Common myeloid progenitor, CD34-positive (primary cell): ENCODE measurements at regions not wholly inside any gene's neighbourhood (a gene's known extent, or its start where the extent isn't known, plus 50 kb on each side); places are given as distances from the start of the nearest gene placed in this dataset.

ENCODE experiments used
- CTCF ChIA-PET: fragments of 350-600 bp; sonication (Branson Sonifier 250); formaldehyde crosslinking; loops from one replicate; lab custom pipeline; 2021; ENCODE audit warnings: antibody characterized with exemption; lab: Charles Lee
- POLR2A ChIA-PET: fragments of 350-600 bp; sonication (Branson Sonifier 250); formaldehyde crosslinking; loops from one replicate; lab custom pipeline; 2021; ENCODE audit warnings: antibody characterized with exemption; lab: Charles Lee
- DNase-seq, 3 donors: peaks; one replicate each; pipeline versions ENCODE4 v3.0.0 to v3.0.0-alpha.2; 2013
- H3K27ac ChIP-seq, 2 experiments: 1 replicate in 1 of 2; 2 replicates in 1 of 2; pipeline ENCODE4 v1.7.0; 2013; ENCODE audit warnings: inconsistent platforms in 2 of 2, low read length in 2 of 2, mild to moderate bottlenecking in 2 of 2, low read depth in 1 of 2, moderate library complexity in 1 of 2; ENCODE audit not compliant: severe bottlenecking in 2 of 2, insufficient read depth in 1 of 2, poor library complexity in 1 of 2
- H3K27me3 ChIP-seq, 5 experiments: replicated peaks in 2 of 5; 1 replicate in 3 of 5; 2 replicates in 2 of 5; pipeline versions ENCODE4 v1.6.1 to v1.7.0; 2013; ENCODE audit warnings: low read length in 4 of 5, mild to moderate bottlenecking in 2 of 5, moderate library complexity in 2 of 5, inconsistent platforms in 1 of 5; ENCODE audit not compliant: insufficient read depth in 5 of 5, control insufficient read depth in 4 of 5
- H3K36me3 ChIP-seq, 4 experiments: 1 replicate in 2 of 4; 2 replicates in 2 of 4; pipeline versions ENCODE4 v1.6.1 to v1.7.0; 2013; ENCODE audit warnings: low read length in 3 of 4, control low read depth in 1 of 4, mild to moderate bottlenecking in 1 of 4; ENCODE audit not compliant: control insufficient read depth in 4 of 4, insufficient read depth in 4 of 4
- H3K4me1 ChIP-seq, 4 experiments: 1 replicate in 3 of 4; 2 replicates in 1 of 4; pipeline versions ENCODE4 v1.6.1 to v1.7.1; 2013; ENCODE audit warnings: low read length in 3 of 4, mild to moderate bottlenecking in 3 of 4, control low read depth in 1 of 4, inconsistent platforms in 1 of 4, moderate library complexity in 1 of 4; ENCODE audit not compliant: control insufficient read depth in 4 of 4, insufficient read depth in 4 of 4; ENCODE audit errors: control extremely low read depth in 1 of 4
- H3K4me3 ChIP-seq, 7 experiments: 1 replicate in 4 of 7; 2 replicates in 3 of 7; pipeline versions ENCODE4 v1.5.1 to v1.7.0; 2013; ENCODE audit warnings: mild to moderate bottlenecking in 7 of 7, low read length in 6 of 7, moderate library complexity in 6 of 7, inconsistent platforms in 2 of 7, low read depth in 2 of 7, control low read depth in 1 of 7; ENCODE audit not compliant: insufficient read depth in 4 of 7, control insufficient read depth in 1 of 7; ENCODE audit errors: extremely low read depth in 1 of 7
- H3K9me3 ChIP-seq, 5 experiments: 1 replicate in 4 of 5; 2 replicates in 1 of 5; pipeline versions ENCODE4 v1.6.1 to v1.7.1; 2013; ENCODE audit warnings: low read length in 4 of 5, mild to moderate bottlenecking in 2 of 5, inconsistent platforms in 1 of 5, low read depth in 1 of 5, moderate library complexity in 1 of 5; ENCODE audit not compliant: control insufficient read depth in 4 of 5, insufficient read depth in 2 of 5; ENCODE audit errors: control extremely low read depth in 1 of 5
- WGBS: methylation state at CpG from one replicate; pipeline ENCODE4 v1.1.5; 2013; ENCODE audit not compliant: insufficient coverage; 5-methylcytosine and 5-hydroxymethylcytosine counted together

DNA sequence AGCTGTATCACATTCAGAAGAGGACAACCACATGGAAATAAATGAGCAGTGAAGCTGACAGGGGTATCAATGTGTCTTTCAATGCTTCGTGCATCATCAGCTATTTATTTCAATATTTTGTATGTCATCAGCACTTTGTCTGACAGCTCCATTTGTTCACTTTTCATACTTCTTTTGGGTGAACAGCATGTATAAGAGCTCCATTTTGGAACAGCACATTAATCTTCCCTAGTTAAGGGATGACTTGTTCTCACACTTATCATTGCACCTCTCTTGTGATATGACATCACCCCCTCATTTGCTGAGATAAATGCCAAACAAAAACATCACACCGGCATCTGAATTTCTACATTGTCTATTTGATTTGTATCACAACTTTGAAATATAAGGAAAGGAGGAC is 190.6 kb upstream of the SAMSN1 start:
- peaks cover 0 to 12% (median 7%) of the 10 kb centered on the region in 4 experiments for H3K4me1 ChIP-seq
- H3K27ac ChIP-seq: no peak overlapping the region
- WGBS: 100% methylated on average over 1 of the region's 2 CpGs
- no peaks in the 10 kb centered on the region for H3K9me3 ChIP-seq
- no peak for DNase-seq
- H3K36me3 ChIP-seq: no peaks in the 10 kb centered on the region
- POLR2A ChIA-PET: no interaction called here
- CTCF ChIA-PET: interaction anchor here (1.0 to 2.3 kb wide), 3 partner anchors 8 to 319 kb away, joined by 3 to 7 read pairs (median 4); no protein-coding TSS in a partner anchor
- no peaks in the 10 kb centered on the region for H3K27me3 ChIP-seq
- no peak overlapping the region for H3K4me3 ChIP-seq

GRCh38 chr21:14736162-14736561 is 190.0 kb upstream of the SAMSN1 start:
- no peak for DNase-seq
- no CpG with 5 or more reads among the region's 2 CpGs for WGBS
- H3K36me3 ChIP-seq: no peaks in the 10 kb centered on the region
- H3K27ac ChIP-seq: no peak overlapping the region
- no peak overlapping the region for H3K4me3 ChIP-seq
- CTCF ChIA-PET: interaction anchor here (0.9 to 2.3 kb wide), 3 partner anchors 8 to 332 kb away, joined by 3 to 7 read pairs (median 3); no protein-coding TSS in a partner anchor
- H3K27me3 ChIP-seq: no peaks in the 10 kb centered on the region
- H3K4me1 ChIP-seq: peaks cover 0 to 12% (median 7%) of the 10 kb centered on the region in 4 experiments
- H3K9me3 ChIP-seq: no peaks in the 10 kb centered on the region
- POLR2A ChIA-PET: no interaction called here

- POLR2A ChIA-PET: no interaction called here
- Histone ChIP-seq H3K4me3 (no peak overlapping the region), H3K27ac (no peak overlapping the region), H3K27me3 (no peaks in the 10 kb centered on the region), H3K9me3 (no peaks in the 10 kb centered on the region), H3K4me1 (peaks cover 0 to 12% (median 7%) of the 10 kb centered on the region in 4 experiments), H3K36me3 (no peaks in the 10 kb centered on the region)
- 100% methylated on average over 1 of the region's 2 CpGs for WGBS
- no peak for DNase-seq
- CTCF ChIA-PET: no interaction called here
These were observed 188.7 kb upstream of the SAMSN1 start for GRCh38 chr21:14734833-14735232.

DNA sequence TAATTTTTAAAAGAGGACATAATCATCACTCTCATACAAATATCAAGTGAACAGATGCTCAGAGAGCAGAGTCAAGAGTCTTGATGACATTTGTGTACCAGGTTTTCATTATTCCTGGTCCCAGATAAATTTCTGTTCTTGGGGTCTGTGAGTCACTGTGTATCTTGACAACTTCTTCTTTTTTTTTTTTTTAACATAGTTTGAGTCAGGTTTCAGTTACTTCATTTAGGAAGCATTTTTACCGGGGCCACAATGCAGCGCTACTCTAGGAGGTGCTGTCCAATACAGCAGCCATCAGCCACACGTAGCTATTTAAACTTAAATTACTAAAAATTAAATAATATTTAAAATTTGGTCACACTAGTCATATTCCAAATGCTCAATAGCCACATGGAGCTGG is 188.1 kb upstream of the SAMSN1 start:
- H3K9me3 ChIP-seq: no peaks in the 10 kb centered on the region
- H3K4me3 ChIP-seq: no peak overlapping the region
- CTCF ChIA-PET: no interaction called here
- no peaks in the 10 kb centered on the region for H3K27me3 ChIP-seq
- peaks cover 0 to 12% (median 7%) of the 10 kb centered on the region in 4 experiments for H3K4me1 ChIP-seq
- H3K27ac ChIP-seq: no peak overlapping the region
- no CpG with 5 or more reads among the region's 3 CpGs for WGBS
- peak; percentile 30 to 86 (median 83) for DNase-seq
- H3K36me3 ChIP-seq: no peaks in the 10 kb centered on the region
- POLR2A ChIA-PET: no interaction called here

DNA sequence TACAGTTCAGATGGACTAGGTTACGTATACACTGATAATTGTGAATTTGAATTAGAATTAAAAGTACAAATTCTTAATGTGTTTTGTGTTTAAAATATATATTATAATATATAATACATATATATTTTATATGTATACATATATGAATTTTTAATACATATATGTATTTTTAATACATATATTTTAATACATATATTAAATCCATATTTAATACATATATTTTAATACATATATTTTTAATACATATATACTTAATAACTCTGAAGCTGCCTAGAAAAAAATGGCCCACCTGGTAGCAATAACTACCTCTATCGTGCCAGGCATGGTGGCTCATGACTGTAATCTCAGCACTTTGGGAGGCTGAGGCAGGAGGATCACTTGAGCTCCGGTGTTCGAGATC is 179.1 kb upstream of the SAMSN1 start:
- ChIA-PET POLR2A (no interaction called here), CTCF (interaction anchor here (1.4 kb wide), 1 partner anchor 13 kb away, joined by 3 read pairs; no protein-coding TSS in a partner anchor)
- H3K4me3 ChIP-seq: no peak overlapping the region
- peaks cover 0 to 5% (median 0%) of the 10 kb centered on the region in 4 experiments for H3K4me1 ChIP-seq
- no peaks in the 10 kb centered on the region for H3K36me3 ChIP-seq
- H3K27ac ChIP-seq: no peak overlapping the region
- no peak for DNase-seq
- no peaks in the 10 kb centered on the region for H3K9me3 ChIP-seq
- no peaks in the 10 kb centered on the region for H3K27me3 ChIP-seq
- no CpG with 5 or more reads among the region's 4 CpGs for WGBS

- Histone ChIP-seq H3K27ac (no peak overlapping the region), H3K9me3 (no peaks in the 10 kb centered on the region), H3K4me1 (peaks cover 0 to 5% (median 0%) of the 10 kb centered on the region in 4 experiments), H3K36me3 (no peaks in the 10 kb centered on the region), H3K4me3 (no peak overlapping the region), H3K27me3 (no peaks in the 10 kb centered on the region)
- 100% methylated on average over 5 of the region's 6 CpGs for WGBS
- ChIA-PET POLR2A (no interaction called here), CTCF (no interaction called here)
- no peak for DNase-seq
These were observed 176.8 kb upstream of the SAMSN1 start for GRCh38 chr21:14722841-14723483.

- H3K27me3 ChIP-seq: no peaks in the 10 kb centered on the region
- no peak overlapping the region for H3K27ac ChIP-seq
- no peaks in the 10 kb centered on the region for H3K9me3 ChIP-seq
- DNase-seq: no peak
- H3K4me1 ChIP-seq: no peaks in the 10 kb centered on the region
- CTCF ChIA-PET: no interaction called here
- no peak overlapping the region for H3K4me3 ChIP-seq
- WGBS: 67% methylated on average over 1 of the region's 4 CpGs
- POLR2A ChIA-PET: no interaction called here
- no peaks in the 10 kb centered on the region for H3K36me3 ChIP-seq
These were observed 174.1 kb upstream of the SAMSN1 start for GRCh38 chr21:14720237-14720636.
